Ovary (tissue), 7 donors: ENCODE measurements at regions not wholly inside any gene's neighbourhood (a gene's known extent, or its start where the extent isn't known, plus 50 kb on each side); places are given as distances from the start of the nearest gene placed in this dataset.

ENCODE experiments used
- DNase-seq, 5 donors: peaks; one replicate each; pipeline ENCODE4 v3.0.0-alpha.2; 2019 to 2020
- H3K27ac ChIP-seq, 2 donors: fragments of 200-600 bp; one replicate each; pipeline versions ENCODE4 v1.5.1 to v1.8.0; 2019 to 2022
- H3K27me3 ChIP-seq: fragments of 200-600 bp; one replicate; pipeline ENCODE4 v1.8.0; 2022
- H3K36me3 ChIP-seq: fragments of 200-600 bp; sonication (generic); one replicate; pipeline ENCODE4 v1.5.1; 2019
- H3K4me1 ChIP-seq: one replicate; pipeline ENCODE4 v1.8.1; 2013; ENCODE audit warnings: mild to moderate bottlenecking, moderate library complexity; ENCODE audit not compliant: insufficient read depth
- H3K4me3 ChIP-seq: fragments of 200-600 bp; sonication (generic); one replicate; pipeline ENCODE4 v1.5.1; 2017
- H3K9me3 ChIP-seq, 2 donors: fragments of 200-600 bp in 1 of 2; sonication (generic) in 1 of 2; one replicate each; pipeline versions ENCODE4 v1.5.1 to v1.8.1; 2013 to 2019; ENCODE audit warnings: mild to moderate bottlenecking in 1 of 2, moderate library complexity in 1 of 2
- CTCF ChIP-seq, 3 donors: fragments of 450-650 bp in 2 of 3; fragments of 200-600 bp in 1 of 3; IDR thresholded peaks; one replicate each; pipeline versions ENCODE4 v1.5.1 to v1.8.0; 2016 to 2022; ENCODE audit warnings: antibody characterized with exemption in 3 of 3, mild to moderate bottlenecking in 1 of 3
- EP300 ChIP-seq: sonication (generic); formaldehyde crosslinking; IDR thresholded peaks from one replicate; pipeline ENCODE4 v1.6.1; 2017; ENCODE audit warnings: antibody characterized with exemption
- POLR2A ChIP-seq: fragments of 450-650 bp; IDR thresholded peaks from one replicate; pipeline ENCODE4 v1.6.1; 2017; ENCODE audit warnings: antibody characterized with exemption, mild to moderate bottlenecking, moderate library complexity
- WGBS, 3 donors: extraction: QIAGEN DNeasy Blood & Tissue Kit in 1 of 3; methylation state at CpG; one replicate each; pipeline versions ENCODE4 v1.1.5 to v1.1.7; 2013 to 2017; 5-methylcytosine and 5-hydroxymethylcytosine counted together
- intact Hi-C, 4 donors: fragments of 100-400 bp; cut with DNase I; formaldehyde crosslinking; loops; one replicate each; pipeline versions ENCODE4 v1.11.0 to v1.15.1; 2022 to 2023
- donor health status: DM: no; HTN: no; CAD: no; lungs with moderate emphysema.
- donor health status: DM: no; HTN: no; CAD: no.
- donor health status: Bipolar disorder and iron deficiency.
- donor health status: DM: no; HTN: no; CAD: no.
- donor health status: DM: yes; HTN: yes; CAD: no.

DNA sequence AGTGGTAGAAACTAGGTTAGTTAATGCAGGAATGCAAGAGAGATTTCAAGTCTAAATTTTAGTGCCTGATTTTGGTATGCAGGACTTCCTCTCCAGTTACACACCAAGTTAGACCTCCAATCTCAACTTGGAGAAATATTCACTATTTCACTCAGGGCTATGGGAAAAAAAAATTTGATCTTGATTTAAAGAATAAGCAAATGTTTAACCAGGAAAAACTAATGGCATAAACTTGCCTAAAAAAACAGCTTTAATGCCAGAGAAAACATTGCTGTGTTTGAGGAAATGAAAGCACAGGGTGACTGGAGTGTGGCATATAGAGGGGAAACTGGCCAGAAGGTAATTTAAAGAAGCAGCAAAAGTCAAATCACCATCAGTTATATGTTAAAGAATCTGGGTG, 575.4 kb upstream of the LRRC4C start:
- H3K4me1 ChIP-seq, result no peaks in the 10 kb centered on the region
- no peak for DNase-seq
- peaks cover 5% of the 10 kb centered on the region for H3K27me3 ChIP-seq
- H3K36me3 ChIP-seq, result no peaks in the 10 kb centered on the region
- no peaks in the 10 kb centered on the region for H3K9me3 ChIP-seq
- no peak overlapping the region for H3K27ac ChIP-seq
- intact Hi-C loops, result no loop called here
- H3K4me3 ChIP-seq, result no peak overlapping the region
- TF ChIP-seq EP300, result no peak

GRCh38 chr11:42036201-42036600, 576.7 kb upstream of the LRRC4C start:
- Histone ChIP-seq H3K27ac (no peak overlapping the region), H3K27me3 (peaks cover 5% of the 10 kb centered on the region), H3K36me3 (no peaks in the 10 kb centered on the region), H3K4me3 (no peak overlapping the region), H3K4me1 (no peaks in the 10 kb centered on the region), H3K9me3 (no peaks in the 10 kb centered on the region)
- no peak for TF ChIP-seq CTCF (IDR thresholded peaks at IDR 0.05)
- no peak for TF ChIP-seq EP300
- TF ChIP-seq POLR2A, result no peak
- DNase-seq, result no peak
- 49 to 56% (median 50%) methylated on average over 2 of the region's 2 CpGs for WGBS, 3 donors
- intact Hi-C loops, result no loop called here

- Histone ChIP-seq H3K4me3 (no peak overlapping the region), H3K27ac (no peak overlapping the region), H3K9me3 (no peaks in the 10 kb centered on the region), H3K4me1 (no peaks in the 10 kb centered on the region), H3K36me3 (no peaks in the 10 kb centered on the region), H3K27me3 (peaks cover 3% of the 10 kb centered on the region)
- intact Hi-C loops, result no loop called here
- TF ChIP-seq EP300, result no peak
- no peak for TF ChIP-seq POLR2A
- TF ChIP-seq CTCF (IDR thresholded peaks at IDR 0.05), result no peak
- DNase-seq, result no peak
Observed at GRCh38 chr11:42043312-42043711, 583.9 kb upstream of the LRRC4C start.

GRCh38 chr11:42047637-42048555, 588.4 kb upstream of the LRRC4C start:
- intact Hi-C loops, result no loop called here
- Histone ChIP-seq H3K27ac (no peak overlapping the region), H3K9me3 (no peaks in the 10 kb centered on the region), H3K4me1 (no peaks in the 10 kb centered on the region), H3K36me3 (no peaks in the 10 kb centered on the region), H3K4me3 (no peak overlapping the region), H3K27me3 (no peaks in the 10 kb centered on the region)
- DNase-seq, result no peak
- 73 to 83% (median 79%) methylated on average over 2 of the region's 2 CpGs for WGBS, 3 donors
- no peak for TF ChIP-seq POLR2A
- TF ChIP-seq EP300, result no peak
- no peak for TF ChIP-seq CTCF (IDR thresholded peaks at IDR 0.05)

DNA sequence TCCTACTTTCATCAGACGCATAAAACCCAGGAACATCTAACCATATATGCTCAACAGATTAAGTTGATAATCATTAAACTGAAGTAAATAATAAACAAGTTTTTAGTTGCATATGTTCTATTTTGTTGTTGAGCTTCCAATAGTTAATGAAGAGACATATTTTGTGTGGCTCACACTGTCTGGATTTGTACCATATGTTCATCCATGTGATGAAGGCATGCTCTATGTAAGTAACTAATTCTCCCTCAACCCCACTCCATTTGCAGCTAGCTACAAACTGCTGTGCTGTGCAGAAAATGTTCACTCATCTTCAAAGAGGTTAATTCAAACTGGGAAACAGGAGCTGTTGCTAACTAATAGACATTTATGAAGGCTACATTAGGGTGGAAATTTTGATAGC, 589.7 kb upstream of the LRRC4C start:
- no peak overlapping the region for H3K27ac ChIP-seq
- no peaks in the 10 kb centered on the region for H3K4me1 ChIP-seq
- no peak overlapping the region for H3K4me3 ChIP-seq
- H3K36me3 ChIP-seq, result no peaks in the 10 kb centered on the region
- 88 to 92% (median 90%) methylated on average over 1 of the region's 1 CpG for WGBS, 3 donors
- no peaks in the 10 kb centered on the region for H3K9me3 ChIP-seq
- DNase-seq, result no peak
- TF ChIP-seq CTCF (IDR thresholded peaks at IDR 0.05), result no peak
- TF ChIP-seq EP300, result no peak
- TF ChIP-seq POLR2A, result no peak
- no peaks in the 10 kb centered on the region for H3K27me3 ChIP-seq
- intact Hi-C loops, result no loop called here
